Fibroblast of lung (primary cell): ENCODE measurements at regions not wholly inside any gene's neighbourhood (a gene's known extent, or its start where the extent isn't known, plus 50 kb on each side); places are given as distances from the start of the nearest gene placed in this dataset.

Experiments
- EZH2 ChIP-seq: IDR thresholded peaks from 2 replicates; pipeline ENCODE4 v1.5.1; 2012; ENCODE audit warnings: low read length, control low read depth, mild to moderate bottlenecking; ENCODE audit errors: missing control alignments
- TF ChIP-seq, protein P1 (sequence below), 2 donors: IDR thresholded peaks in 1 of 2; conservative IDR thresholded peaks in 1 of 2; 1 replicate in 1 of 2; 2 replicates in 1 of 2; pipeline ENCODE4 v1.5.1; 2011 to 2012; ENCODE audit warnings: low read length in 2 of 2, control low read depth in 1 of 2, inconsistent platforms in 1 of 2, low read depth in 1 of 2, mild to moderate bottlenecking in 1 of 2

DNA sequence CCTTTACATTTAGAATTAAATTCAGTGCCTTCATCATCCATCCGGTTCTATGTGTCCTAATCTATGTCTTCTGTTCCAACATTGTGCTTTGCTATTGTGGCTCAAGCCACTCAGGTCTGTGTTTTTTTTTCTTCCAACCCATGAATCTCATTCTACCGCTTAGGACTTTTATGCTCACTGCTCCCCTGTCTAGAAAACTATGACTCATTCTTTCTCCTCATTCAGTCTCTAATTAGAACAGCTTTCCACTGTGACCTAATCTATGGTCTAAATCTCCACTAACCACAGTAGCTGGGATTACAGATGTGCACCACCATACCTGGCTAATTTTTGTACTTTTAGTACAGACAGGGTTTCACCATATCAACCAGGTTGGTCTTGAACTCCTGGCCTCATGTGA, 418.7 kb downstream of the KCNJ2 start:
- TF ChIP-seq, protein P1, sequence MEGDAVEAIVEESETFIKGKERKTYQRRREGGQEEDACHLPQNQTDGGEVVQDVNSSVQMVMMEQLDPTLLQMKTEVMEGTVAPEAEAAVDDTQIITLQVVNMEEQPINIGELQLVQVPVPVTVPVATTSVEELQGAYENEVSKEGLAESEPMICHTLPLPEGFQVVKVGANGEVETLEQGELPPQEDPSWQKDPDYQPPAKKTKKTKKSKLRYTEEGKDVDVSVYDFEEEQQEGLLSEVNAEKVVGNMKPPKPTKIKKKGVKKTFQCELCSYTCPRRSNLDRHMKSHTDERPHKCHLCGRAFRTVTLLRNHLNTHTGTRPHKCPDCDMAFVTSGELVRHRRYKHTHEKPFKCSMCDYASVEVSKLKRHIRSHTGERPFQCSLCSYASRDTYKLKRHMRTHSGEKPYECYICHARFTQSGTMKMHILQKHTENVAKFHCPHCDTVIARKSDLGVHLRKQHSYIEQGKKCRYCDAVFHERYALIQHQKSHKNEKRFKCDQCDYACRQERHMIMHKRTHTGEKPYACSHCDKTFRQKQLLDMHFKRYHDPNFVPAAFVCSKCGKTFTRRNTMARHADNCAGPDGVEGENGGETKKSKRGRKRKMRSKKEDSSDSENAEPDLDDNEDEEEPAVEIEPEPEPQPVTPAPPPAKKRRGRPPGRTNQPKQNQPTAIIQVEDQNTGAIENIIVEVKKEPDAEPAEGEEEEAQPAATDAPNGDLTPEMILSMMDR (conservative IDR thresholded peaks at IDR 0.05 in 1 of 2, IDR thresholded peaks at IDR 0.05 in 1 of 2; ENCODE audit: low read depth in 1 of 2, low read length in 2 of 2), result no peak
- TF ChIP-seq EZH2, result no peak
